ENCODE measurements at regions not wholly inside any gene's neighbourhood (a gene's known extent, or its start where the extent isn't known, plus 50 kb on each side); places are given as distances from the start of the nearest gene placed in this dataset.
A peak's percentile ranks its signal among the peaks of the same experiment; 100 is the strongest.

DNA sequence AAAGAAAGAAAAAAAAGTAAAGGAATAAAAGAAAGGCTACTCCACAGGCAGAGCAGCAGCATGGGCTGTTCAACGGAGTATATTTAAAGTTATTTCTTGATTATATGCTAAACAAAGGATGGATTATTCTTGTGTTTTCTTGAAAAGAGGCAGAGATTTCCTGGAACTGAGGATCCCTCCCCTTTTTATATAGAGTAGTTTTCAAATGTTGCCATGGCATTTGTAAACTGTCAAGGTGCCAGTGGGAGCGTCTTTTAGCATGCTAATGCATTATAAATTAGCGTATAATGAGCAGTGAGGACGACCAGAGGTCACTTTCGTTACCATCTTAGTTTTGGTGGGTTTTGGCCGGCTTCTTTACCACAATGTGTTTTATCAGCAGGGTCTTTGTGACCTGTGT, 383.0 kb downstream of the PCNX1 start:
- H4K20me1 ChIP-seq (ENCODE audit: control insufficient read depth, insufficient read depth, insufficient read length), result no peaks in the 10 kb centered on the region
- Mint-ChIP-seq H3K4me1 (peaks cover 4 to 12% of the 10 kb centered on the region in 2 experiments; a peak in 3 of 4 replicates), H3K27me3 (ENCODE audit: low read depth) (no peaks in the 10 kb centered on the region), H3K27ac (no peak overlapping the region), H3K36me3 (ENCODE audit: insufficient read depth in 1 of 3, low read depth in 3 of 3) (peaks cover 0 to 3% (median 0%) of the 10 kb centered on the region in 3 experiments; a peak in 2 of 7 replicates), H3K4me3 (no peak overlapping the region), H3K9me3 (peaks cover 4% of the 10 kb centered on the region in 2 experiments; a peak in 3 of 5 replicates)
- TF ChIP-seq, protein P1, sequence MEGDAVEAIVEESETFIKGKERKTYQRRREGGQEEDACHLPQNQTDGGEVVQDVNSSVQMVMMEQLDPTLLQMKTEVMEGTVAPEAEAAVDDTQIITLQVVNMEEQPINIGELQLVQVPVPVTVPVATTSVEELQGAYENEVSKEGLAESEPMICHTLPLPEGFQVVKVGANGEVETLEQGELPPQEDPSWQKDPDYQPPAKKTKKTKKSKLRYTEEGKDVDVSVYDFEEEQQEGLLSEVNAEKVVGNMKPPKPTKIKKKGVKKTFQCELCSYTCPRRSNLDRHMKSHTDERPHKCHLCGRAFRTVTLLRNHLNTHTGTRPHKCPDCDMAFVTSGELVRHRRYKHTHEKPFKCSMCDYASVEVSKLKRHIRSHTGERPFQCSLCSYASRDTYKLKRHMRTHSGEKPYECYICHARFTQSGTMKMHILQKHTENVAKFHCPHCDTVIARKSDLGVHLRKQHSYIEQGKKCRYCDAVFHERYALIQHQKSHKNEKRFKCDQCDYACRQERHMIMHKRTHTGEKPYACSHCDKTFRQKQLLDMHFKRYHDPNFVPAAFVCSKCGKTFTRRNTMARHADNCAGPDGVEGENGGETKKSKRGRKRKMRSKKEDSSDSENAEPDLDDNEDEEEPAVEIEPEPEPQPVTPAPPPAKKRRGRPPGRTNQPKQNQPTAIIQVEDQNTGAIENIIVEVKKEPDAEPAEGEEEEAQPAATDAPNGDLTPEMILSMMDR (conservative IDR thresholded peaks at IDR 0.05), result no peak
- no peak overlapping the region for H4K8ac ChIP-seq (replicated peaks; ENCODE audit: insufficient read length, low read depth, low read length)
- no peak overlapping the region for H3K9ac ChIP-seq (ENCODE audit: extremely low read depth, insufficient read length, low read length)
- no peak overlapping the region for H3K56ac ChIP-seq (ENCODE audit: insufficient read length, low read depth, low read length)
- no peak overlapping the region for H2AFZ ChIP-seq (ENCODE audit: low read length)
- no peak overlapping the region for H2BK15ac ChIP-seq (ENCODE audit: low read depth, low read length)
- no peak overlapping the region for H3K18ac ChIP-seq (ENCODE audit: insufficient read length, low read depth, low read length)
- H3K4me1 ChIP-seq (ENCODE audit: insufficient read depth, low read length), result no peaks in the 10 kb centered on the region
- H2BK12ac ChIP-seq (ENCODE audit: insufficient read length, low read depth, low read length), result no peak overlapping the region
- no peak overlapping the region for H3K23ac ChIP-seq (ENCODE audit: insufficient read length, low read depth, low read length)
- DNase-seq, result no peak
- H3K79me1 ChIP-seq (ENCODE audit: insufficient read depth, low read depth, low read length, poor library complexity, severe bottlenecking), result no peaks in the 10 kb centered on the region
- WGBS (ENCODE audit: extremely low coverage, insufficient read length, low lambda C conversion rate), result no CpG with 5 or more reads among the region's 6 CpGs
- H3K27me3 ChIP-seq (ENCODE audit: insufficient read depth, low read length), result no peaks in the 10 kb centered on the region
- H3K27ac ChIP-seq (ENCODE audit: insufficient read length, low read depth, low read length), result no peak overlapping the region
- peak overlapping the region; percentile 48 for H2BK120ac ChIP-seq (ENCODE audit: low read depth, low read length, poor library complexity, severe bottlenecking)
- no peak overlapping the region for H4K5ac ChIP-seq (ENCODE audit: insufficient read length, low read depth, low read length)
- no peak overlapping the region for H4K91ac ChIP-seq (ENCODE audit: insufficient read length, low read depth, low read length)
- no peaks in the 10 kb centered on the region for H3K79me2 ChIP-seq (ENCODE audit: insufficient read depth, low read length)
- H2AK5ac ChIP-seq (ENCODE audit: insufficient read length, low read length), result no peak overlapping the region
- no peak overlapping the region for H3T11ph ChIP-seq (ENCODE audit: low read length)
- H3K9me3 ChIP-seq (ENCODE audit: control insufficient read depth, low read depth, low read length), result no peaks in the 10 kb centered on the region
- no peak overlapping the region for H3K4me2 ChIP-seq (ENCODE audit: insufficient read depth, insufficient read length, low read length)
- H2BK5ac ChIP-seq (ENCODE audit: insufficient read length, low read length), result no peak overlapping the region
- no peak overlapping the region for H3K4ac ChIP-seq (ENCODE audit: low read depth, low read length)
- H2BK20ac ChIP-seq (ENCODE audit: low read depth, low read length, poor library complexity, severe bottlenecking), result no peak overlapping the region
- H3K14ac ChIP-seq (ENCODE audit: insufficient read depth, low read length), result no peak overlapping the region
- H3K23me2 ChIP-seq (ENCODE audit: insufficient read length, low read depth, low read length, poor library complexity, severe bottlenecking), result no peaks in the 10 kb centered on the region
